Vagina (tissue), 2 donors: ENCODE measurements at regions not wholly inside any gene's neighbourhood (a gene's known extent, or its start where the extent isn't known, plus 50 kb on each side); places are given as distances from the start of the nearest gene placed in this dataset.

Source experiments
- POLR2A ChIP-seq, 2 donors: fragments of 450-650 bp; IDR thresholded peaks; one replicate each; pipeline ENCODE4 v1.6.1; 2017; ENCODE audit warnings: antibody characterized with exemption in 2 of 2, mild to moderate bottlenecking in 2 of 2, moderate library complexity in 2 of 2
- POLR2AphosphoS5 ChIP-seq, 2 donors: sonication (generic); formaldehyde crosslinking; IDR thresholded peaks; one replicate each; pipeline ENCODE4 v1.9.0; 2017; ENCODE audit warnings: antibody characterized with exemption in 2 of 2, mild to moderate bottlenecking in 2 of 2, low read depth in 1 of 2; ENCODE audit not compliant: insufficient read depth in 1 of 2
- TF ChIP-seq, protein P1 (sequence below), 3 experiments: fragments of 450-650 bp in 2 of 3; fragments of 200-600 bp in 1 of 3; sonication (generic) in 1 of 3; IDR thresholded peaks; one replicate each; pipeline ENCODE4 v1.5.1; 2017 to 2019; ENCODE audit warnings: antibody characterized with exemption in 3 of 3, mild to moderate bottlenecking in 2 of 3, moderate library complexity in 2 of 3

DNA sequence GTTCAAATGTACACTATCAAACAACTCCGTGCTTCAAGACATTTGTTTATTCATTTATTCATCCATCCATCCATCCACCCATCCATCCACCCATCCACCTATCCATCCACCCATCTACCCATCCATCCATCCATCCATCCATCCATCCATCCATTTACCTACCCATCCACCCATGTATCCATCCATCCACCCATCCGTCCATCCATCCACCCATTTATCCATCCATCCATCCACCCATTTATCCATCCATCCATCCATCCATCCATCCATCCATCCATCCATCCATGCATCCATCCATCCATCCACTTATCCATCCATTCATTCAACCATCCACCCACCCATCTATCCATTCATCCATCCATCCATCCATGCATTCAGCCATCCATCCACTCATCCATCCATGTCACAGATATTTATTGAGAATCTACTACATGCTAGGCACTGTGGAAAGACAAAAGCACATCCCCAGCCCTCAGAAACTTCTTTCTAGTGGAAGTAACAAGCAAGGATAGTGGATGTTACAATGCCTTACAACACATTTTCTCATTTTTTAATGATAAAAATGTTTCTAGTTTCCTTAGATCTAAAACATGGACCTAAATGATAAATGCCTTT, 237.6 kb downstream of the ZNF536 start:
- TF ChIP-seq, protein P1, sequence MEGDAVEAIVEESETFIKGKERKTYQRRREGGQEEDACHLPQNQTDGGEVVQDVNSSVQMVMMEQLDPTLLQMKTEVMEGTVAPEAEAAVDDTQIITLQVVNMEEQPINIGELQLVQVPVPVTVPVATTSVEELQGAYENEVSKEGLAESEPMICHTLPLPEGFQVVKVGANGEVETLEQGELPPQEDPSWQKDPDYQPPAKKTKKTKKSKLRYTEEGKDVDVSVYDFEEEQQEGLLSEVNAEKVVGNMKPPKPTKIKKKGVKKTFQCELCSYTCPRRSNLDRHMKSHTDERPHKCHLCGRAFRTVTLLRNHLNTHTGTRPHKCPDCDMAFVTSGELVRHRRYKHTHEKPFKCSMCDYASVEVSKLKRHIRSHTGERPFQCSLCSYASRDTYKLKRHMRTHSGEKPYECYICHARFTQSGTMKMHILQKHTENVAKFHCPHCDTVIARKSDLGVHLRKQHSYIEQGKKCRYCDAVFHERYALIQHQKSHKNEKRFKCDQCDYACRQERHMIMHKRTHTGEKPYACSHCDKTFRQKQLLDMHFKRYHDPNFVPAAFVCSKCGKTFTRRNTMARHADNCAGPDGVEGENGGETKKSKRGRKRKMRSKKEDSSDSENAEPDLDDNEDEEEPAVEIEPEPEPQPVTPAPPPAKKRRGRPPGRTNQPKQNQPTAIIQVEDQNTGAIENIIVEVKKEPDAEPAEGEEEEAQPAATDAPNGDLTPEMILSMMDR (IDR thresholded peaks at IDR 0.05): no peak
- TF ChIP-seq POLR2A (IDR thresholded peaks at IDR 0.05) (no peak), POLR2AphosphoS5 (IDR thresholded peaks at IDR 0.05; ENCODE audit: insufficient read depth in 1 of 2, low read depth in 1 of 2) (no peak)
